PC-3 (cell line): ENCODE measurements at regions not wholly inside any gene's neighbourhood (a gene's known extent, or its start where the extent isn't known, plus 50 kb on each side); places are given as distances from the start of the nearest gene placed in this dataset.

Source experiments
- ATAC-seq: fragments of 200-7000 bp; cut with Tn5 transposase; 2 replicates; pipeline ENCODE4 v1.9.1; 2020; ENCODE audit warnings: mild to moderate bottlenecking, moderate library complexity
- BruUV-seq: library from RNA; stranded (reverse); fragments of 400-500 nt; replicated peaks from 2 replicates; lab custom pipeline; 2021; lab: Mats Ljungman, UMichigan
- CTCF ChIA-PET: fragments of 300-600 bp; sonication (Branson Sonifier 250); formaldehyde crosslinking; loops from one replicate; lab custom pipeline; 2022; ENCODE audit warnings: antibody characterized with exemption; lab: Charles Lee
- POLR2A ChIA-PET: fragments of 300-600 bp; sonication (Branson Sonifier 250); formaldehyde crosslinking; loops from one replicate; lab custom pipeline; 2022; ENCODE audit warnings: antibody characterized with exemption; ENCODE audit not compliant: unreplicated experiment; lab: Charles Lee
- DNase-seq: peaks from one replicate; pipeline ENCODE4 v3.0.0-alpha.2; 2015
- H2AFZ ChIP-seq: fragments of 300-600 bp; sonication (generic); 2 replicates; pipeline ENCODE4 v1.6.0; 2016; ENCODE audit warnings: antibody characterized with exemption, low read length
- H3F3A ChIP-seq: fragments of 300-600 bp; sonication (generic); one replicate; pipeline ENCODE4 v1.6.0; 2017; ENCODE audit warnings: antibody characterized with exemption, low read length, control low read depth, mild to moderate bottlenecking; ENCODE audit not compliant: unreplicated experiment
- H3K27ac ChIP-seq: fragments of 300-600 bp; sonication (generic); 2 replicates; pipeline ENCODE4 v1.5.1; 2016; ENCODE audit warnings: mild to moderate bottlenecking, low read length
- H3K27me3 ChIP-seq: fragments of 300-600 bp; sonication (generic); 2 replicates; pipeline ENCODE4 v1.6.1; 2016; ENCODE audit warnings: low read length, mixed read lengths
- H3K36me3 ChIP-seq: fragments of 300-600 bp; sonication (generic); 2 replicates; pipeline ENCODE4 v1.6.1; 2016; ENCODE audit warnings: low read depth, mixed run types, low read length, mixed read lengths
- H3K4me1 ChIP-seq: fragments of 300-600 bp; sonication (generic); 2 replicates; pipeline ENCODE4 v1.5.1; 2016; ENCODE audit warnings: low read length; ENCODE audit not compliant: insufficient read depth
- H3K4me2 ChIP-seq: fragments of 300-600 bp; sonication (generic); 2 replicates; pipeline ENCODE4 v1.6.0; 2016; ENCODE audit warnings: low read length
- H3K4me3 ChIP-seq: fragments of 300-600 bp; sonication (generic); 2 replicates; pipeline ENCODE4 v1.5.1; 2016; ENCODE audit warnings: mild to moderate bottlenecking, low read length, mixed read lengths
- H3K79me2 ChIP-seq: fragments of 300-600 bp; sonication (generic); 2 replicates; pipeline ENCODE4 v1.6.1; 2017; ENCODE audit warnings: low read length, mixed read lengths
- H3K9ac ChIP-seq: fragments of 300-600 bp; sonication (generic); 2 replicates; pipeline ENCODE4 v1.6.0; 2016; ENCODE audit warnings: mild to moderate bottlenecking, low read length
- H3K9me2 ChIP-seq: fragments of 300-600 bp; sonication (generic); replicated peaks from 2 replicates; pipeline ENCODE4 v1.6.1; 2016; ENCODE audit warnings: mixed run types, low read length, mixed read lengths
- H3K9me3 ChIP-seq: fragments of 300-600 bp; sonication (generic); 2 replicates; pipeline ENCODE4 v1.6.1; 2016; ENCODE audit warnings: low read length, mixed read lengths
- H4K20me1 ChIP-seq: fragments of 300-600 bp; sonication (generic); 2 replicates; pipeline ENCODE4 v1.6.1; 2016; ENCODE audit warnings: low read length, mixed read lengths
- EZH2 ChIP-seq: fragments of 300-600 bp; sonication (generic); IDR thresholded peaks from one replicate; pipeline ENCODE4 v1.6.1; 2017; ENCODE audit warnings: antibody characterized with exemption, mild to moderate bottlenecking, low read length; ENCODE audit not compliant: unreplicated experiment
- EZH2phosphoT487 ChIP-seq: fragments of 300-600 bp; sonication (generic); IDR thresholded peaks from 2 replicates; pipeline ENCODE4 v1.6.1; 2018; ENCODE audit warnings: mild to moderate bottlenecking, antibody characterized with exemption, low read length, borderline replicate concordance
- intact Hi-C: fragments of 100-400 bp; cut with micrococcal nuclease; formaldehyde crosslinking; loops from 2 replicates; pipeline ENCODE4 v1.9.0; 2023
- TF ChIP-seq, protein P1 (sequence below): fragments of 300-600 bp; sonication (generic); conservative IDR thresholded peaks from 2 replicates; pipeline ENCODE4 v1.5.1; 2017; ENCODE audit warnings: antibody characterized with exemption, low read depth, mild to moderate bottlenecking, low read length

DNA sequence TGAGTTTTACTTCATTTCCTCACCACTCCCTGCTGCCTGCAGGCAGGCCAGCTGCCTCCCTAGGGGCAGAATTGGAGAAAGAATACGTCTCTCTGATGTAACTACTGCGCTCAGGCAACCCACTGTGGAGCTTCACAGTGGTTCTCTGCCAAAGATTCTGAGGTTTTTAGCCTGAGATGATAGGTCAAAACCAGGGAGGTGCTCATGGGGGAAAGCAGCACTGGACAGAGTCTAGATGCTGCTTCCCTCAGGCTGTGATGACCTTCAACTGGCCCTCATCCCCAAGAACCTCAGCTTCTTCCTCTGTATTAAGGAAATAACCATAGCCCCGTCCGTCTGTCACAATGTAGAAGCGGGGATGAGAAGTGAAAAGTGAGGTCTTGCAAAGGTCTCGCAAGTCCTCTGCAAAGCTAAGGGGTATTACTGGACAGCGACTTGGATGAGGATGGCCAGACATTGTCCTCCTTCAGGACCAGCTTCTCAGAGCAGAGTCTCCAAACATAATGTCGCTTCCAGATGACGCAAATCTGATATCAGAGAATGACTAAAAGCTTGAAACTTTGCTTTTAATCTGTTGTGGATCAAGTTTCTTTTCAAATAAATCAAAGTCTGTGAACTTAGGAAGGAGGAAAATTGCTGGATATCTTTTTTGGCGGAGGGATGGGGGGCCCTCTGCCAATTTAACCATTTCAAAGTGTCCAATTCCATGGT, 65.9 kb upstream of the ATP5PO start:
- BruUV-seq, result no TSS peak
- intact Hi-C loops, result no loop called here
- peaks cover 13% of the 10 kb centered on the region for H3K4me1 ChIP-seq
- no peak overlapping the region for H3K4me2 ChIP-seq
- no peaks in the 10 kb centered on the region for H3K9me2 ChIP-seq
- H3F3A ChIP-seq, result peaks cover 9% of the 10 kb centered on the region
- no peaks in the 10 kb centered on the region for H4K20me1 ChIP-seq
- ATAC-seq, result no peak
- no peaks in the 10 kb centered on the region for H3K9me3 ChIP-seq
- H3K9ac ChIP-seq, result no peak overlapping the region
- no peaks in the 10 kb centered on the region for H3K36me3 ChIP-seq
- TF ChIP-seq EZH2 (no peak), EZH2phosphoT487 (no peak)
- TF ChIP-seq, protein P1, sequence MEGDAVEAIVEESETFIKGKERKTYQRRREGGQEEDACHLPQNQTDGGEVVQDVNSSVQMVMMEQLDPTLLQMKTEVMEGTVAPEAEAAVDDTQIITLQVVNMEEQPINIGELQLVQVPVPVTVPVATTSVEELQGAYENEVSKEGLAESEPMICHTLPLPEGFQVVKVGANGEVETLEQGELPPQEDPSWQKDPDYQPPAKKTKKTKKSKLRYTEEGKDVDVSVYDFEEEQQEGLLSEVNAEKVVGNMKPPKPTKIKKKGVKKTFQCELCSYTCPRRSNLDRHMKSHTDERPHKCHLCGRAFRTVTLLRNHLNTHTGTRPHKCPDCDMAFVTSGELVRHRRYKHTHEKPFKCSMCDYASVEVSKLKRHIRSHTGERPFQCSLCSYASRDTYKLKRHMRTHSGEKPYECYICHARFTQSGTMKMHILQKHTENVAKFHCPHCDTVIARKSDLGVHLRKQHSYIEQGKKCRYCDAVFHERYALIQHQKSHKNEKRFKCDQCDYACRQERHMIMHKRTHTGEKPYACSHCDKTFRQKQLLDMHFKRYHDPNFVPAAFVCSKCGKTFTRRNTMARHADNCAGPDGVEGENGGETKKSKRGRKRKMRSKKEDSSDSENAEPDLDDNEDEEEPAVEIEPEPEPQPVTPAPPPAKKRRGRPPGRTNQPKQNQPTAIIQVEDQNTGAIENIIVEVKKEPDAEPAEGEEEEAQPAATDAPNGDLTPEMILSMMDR, result no peak
- H2AFZ ChIP-seq, result no peak overlapping the region
- CTCF ChIA-PET, result no interaction called here
- no peaks in the 10 kb centered on the region for H3K79me2 ChIP-seq
- H3K27ac ChIP-seq, result no peak overlapping the region
- POLR2A ChIA-PET, result no interaction called here
- no peak overlapping the region for H3K4me3 ChIP-seq
- no peaks in the 10 kb centered on the region for H3K27me3 ChIP-seq
- no peak for DNase-seq

DNA sequence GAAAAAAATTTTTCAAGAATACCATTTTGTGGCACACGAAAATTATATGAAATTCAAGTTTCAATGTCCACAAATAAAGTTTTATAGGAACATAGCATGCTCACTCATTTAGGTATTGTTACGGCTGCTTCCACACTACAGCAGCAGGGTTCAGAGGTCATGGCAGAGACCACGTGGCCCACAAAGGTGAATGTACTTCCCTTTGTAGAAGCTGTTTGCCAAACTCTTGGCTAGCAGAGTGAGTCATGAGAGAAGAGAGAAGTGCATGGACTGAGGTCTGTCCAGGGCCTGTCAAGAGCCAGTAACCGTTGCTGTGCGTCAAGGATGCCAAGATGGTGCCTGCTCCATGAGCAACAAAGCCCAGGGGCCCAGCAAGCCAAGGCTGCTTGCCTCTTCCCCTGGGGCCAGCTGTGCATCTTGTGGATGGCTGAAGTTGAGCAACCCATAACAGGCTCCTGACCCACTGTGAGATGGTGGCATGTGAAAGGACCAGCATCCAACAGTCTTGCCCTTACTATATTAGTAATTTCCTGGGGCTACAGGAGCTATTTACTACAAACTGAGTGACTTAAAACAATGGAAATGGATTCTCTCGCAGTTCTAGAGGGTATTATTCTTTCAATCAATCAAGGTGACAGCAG, 64.8 kb upstream of the ATP5PO start:
- Histone ChIP-seq H4K20me1 (no peaks in the 10 kb centered on the region), H2AFZ (no peak overlapping the region), H3K9me3 (no peaks in the 10 kb centered on the region), H3K4me1 (peaks cover 25% of the 10 kb centered on the region), H3F3A (peaks cover 19% of the 10 kb centered on the region), H3K27me3 (no peaks in the 10 kb centered on the region), H3K36me3 (no peaks in the 10 kb centered on the region), H3K79me2 (no peaks in the 10 kb centered on the region), H3K4me2 (no peak overlapping the region), H3K9me2 (no peaks in the 10 kb centered on the region), H3K9ac (no peak overlapping the region), H3K4me3 (no peak overlapping the region), H3K27ac (no peak overlapping the region)
- CTCF ChIA-PET, result no interaction called here
- DNase-seq, result peak; percentile 28
- BruUV-seq, result no TSS peak
- TF ChIP-seq EZH2 (no peak), EZH2phosphoT487 (no peak)
- TF ChIP-seq, protein P1, result no peak
- intact Hi-C loops, result no loop called here
- ATAC-seq, result no peak
- POLR2A ChIA-PET, result no interaction called here

DNA sequence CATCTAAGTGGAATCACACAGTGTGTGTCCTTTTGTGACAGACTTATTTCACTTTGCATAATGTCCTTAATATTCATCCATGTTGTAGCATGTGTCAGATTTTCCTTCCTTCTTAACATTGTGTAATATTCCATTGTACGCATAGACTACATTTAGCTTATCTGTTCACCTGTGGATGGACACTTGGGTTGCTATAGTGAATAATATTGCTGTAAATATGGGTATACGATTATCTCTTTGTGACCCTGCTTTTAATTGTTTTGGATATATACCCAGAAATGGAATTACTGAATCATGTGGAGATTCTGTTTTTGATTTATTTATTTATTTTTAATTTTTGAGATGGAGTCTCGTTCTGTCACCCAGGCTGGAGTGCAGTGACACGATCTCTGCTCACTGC, 63.0 kb upstream of the ATP5PO start:
- H3K27me3 ChIP-seq, result no peaks in the 10 kb centered on the region
- DNase-seq (no peak), ATAC-seq (no peak)
- no peak overlapping the region for H3K4me2 ChIP-seq
- H3K4me3 ChIP-seq, result no peak overlapping the region
- POLR2A ChIA-PET, result no interaction called here
- no peak overlapping the region for H3K9ac ChIP-seq
- CTCF ChIA-PET, result no interaction called here
- BruUV-seq, result no TSS peak
- no peaks in the 10 kb centered on the region for H3K9me2 ChIP-seq
- no peak overlapping the region for H2AFZ ChIP-seq
- intact Hi-C loops, result no loop called here
- no peak overlapping the region for H3K27ac ChIP-seq
- H3F3A ChIP-seq, result peaks cover 24% of the 10 kb centered on the region
- H3K9me3 ChIP-seq, result no peaks in the 10 kb centered on the region
- TF ChIP-seq EZH2phosphoT487 (no peak), EZH2 (no peak)
- TF ChIP-seq, protein P1, result no peak
- H3K4me1 ChIP-seq, result peaks cover 35% of the 10 kb centered on the region
- H4K20me1 ChIP-seq, result no peaks in the 10 kb centered on the region
- H3K36me3 ChIP-seq, result no peaks in the 10 kb centered on the region
- H3K79me2 ChIP-seq, result no peaks in the 10 kb centered on the region
